Parathyroid adenoma (tissue), 2 donors: ENCODE measurements at regions not wholly inside any gene's neighbourhood (a gene's known extent, or its start where the extent isn't known, plus 50 kb on each side); places are given as distances from the start of the nearest gene placed in this dataset.

Source experiments
- H2AFZ ChIP-seq: fragments of 300-600 bp; sonication (generic); one replicate; pipeline ENCODE4 v1.7.0; 2017; ENCODE audit warnings: antibody characterized with exemption, mild to moderate bottlenecking
- H3K27ac ChIP-seq: fragments of 300-600 bp; sonication (generic); one replicate; pipeline ENCODE4 v1.7.0; 2017
- H3K27me3 ChIP-seq: fragments of 300-600 bp; sonication (generic); one replicate; pipeline ENCODE4 v1.7.0; 2017; ENCODE audit warnings: low read length; ENCODE audit not compliant: control insufficient read depth, insufficient read depth
- H3K36me3 ChIP-seq: fragments of 300-600 bp; sonication (generic); one replicate; pipeline ENCODE4 v1.7.0; 2017; ENCODE audit warnings: low read length; ENCODE audit not compliant: control insufficient read depth, insufficient read depth
- H3K4me1 ChIP-seq: fragments of 300-600 bp; sonication (generic); one replicate; pipeline ENCODE4 v1.7.0; 2017; ENCODE audit warnings: control low read depth
- H3K4me2 ChIP-seq: fragments of 300-600 bp; sonication (generic); one replicate; pipeline ENCODE4 v1.7.0; 2017; ENCODE audit warnings: low read length
- H3K4me3 ChIP-seq: fragments of 300-600 bp; sonication (generic); one replicate; pipeline ENCODE4 v1.7.0; 2017; ENCODE audit warnings: low read depth, low read length
- H3K79me2 ChIP-seq: fragments of 300-600 bp; sonication (generic); one replicate; pipeline ENCODE4 v1.7.0; 2017; ENCODE audit warnings: control low read depth
- H3K9ac ChIP-seq: fragments of 300-600 bp; sonication (generic); one replicate; pipeline ENCODE4 v1.7.0; 2017; ENCODE audit warnings: mild to moderate bottlenecking
- H3K9me3 ChIP-seq: fragments of 300-600 bp; sonication (generic); one replicate; pipeline ENCODE4 v1.7.0; 2017; ENCODE audit warnings: low read length; ENCODE audit not compliant: control insufficient read depth
- TF ChIP-seq, protein P1 (sequence below): fragments of 300-600 bp; sonication (generic); IDR thresholded peaks from one replicate; pipeline ENCODE4 v1.7.0; 2017; ENCODE audit warnings: antibody characterized with exemption, mild to moderate bottlenecking
- donor health status: primary hyperparathyroidism.

DNA sequence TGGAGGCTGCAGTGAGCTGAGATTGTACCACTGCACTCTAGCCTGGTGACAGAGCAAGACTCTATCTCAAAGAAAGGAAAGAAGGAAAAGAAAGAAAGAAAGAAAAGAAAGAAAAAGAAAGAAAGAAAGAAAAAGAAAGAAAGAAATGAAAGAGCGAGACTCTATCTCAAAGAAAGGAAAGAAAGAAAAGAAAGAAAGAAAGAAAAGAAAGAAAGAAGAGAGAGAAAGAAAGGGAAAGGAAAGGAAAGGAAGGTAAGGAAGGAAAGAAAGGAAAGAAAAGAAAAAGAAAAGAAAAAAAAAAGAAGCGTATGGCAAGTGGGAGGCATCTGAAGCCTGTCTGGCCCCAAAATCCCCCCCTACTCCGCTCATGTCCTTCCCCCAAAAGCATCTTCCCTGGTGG is 182.3 kb upstream of the MSX2 start:
- Histone ChIP-seq H3K27me3 (no peaks in the 10 kb centered on the region), H2AFZ (no peak overlapping the region), H3K4me3 (no peak overlapping the region), H3K36me3 (no peaks in the 10 kb centered on the region), H3K79me2 (no peaks in the 10 kb centered on the region), H3K9me3 (no peaks in the 10 kb centered on the region), H3K4me2 (no peak overlapping the region), H3K4me1 (no peaks in the 10 kb centered on the region), H3K27ac (no peak overlapping the region), H3K9ac (no peak overlapping the region)
- TF ChIP-seq, protein P1, sequence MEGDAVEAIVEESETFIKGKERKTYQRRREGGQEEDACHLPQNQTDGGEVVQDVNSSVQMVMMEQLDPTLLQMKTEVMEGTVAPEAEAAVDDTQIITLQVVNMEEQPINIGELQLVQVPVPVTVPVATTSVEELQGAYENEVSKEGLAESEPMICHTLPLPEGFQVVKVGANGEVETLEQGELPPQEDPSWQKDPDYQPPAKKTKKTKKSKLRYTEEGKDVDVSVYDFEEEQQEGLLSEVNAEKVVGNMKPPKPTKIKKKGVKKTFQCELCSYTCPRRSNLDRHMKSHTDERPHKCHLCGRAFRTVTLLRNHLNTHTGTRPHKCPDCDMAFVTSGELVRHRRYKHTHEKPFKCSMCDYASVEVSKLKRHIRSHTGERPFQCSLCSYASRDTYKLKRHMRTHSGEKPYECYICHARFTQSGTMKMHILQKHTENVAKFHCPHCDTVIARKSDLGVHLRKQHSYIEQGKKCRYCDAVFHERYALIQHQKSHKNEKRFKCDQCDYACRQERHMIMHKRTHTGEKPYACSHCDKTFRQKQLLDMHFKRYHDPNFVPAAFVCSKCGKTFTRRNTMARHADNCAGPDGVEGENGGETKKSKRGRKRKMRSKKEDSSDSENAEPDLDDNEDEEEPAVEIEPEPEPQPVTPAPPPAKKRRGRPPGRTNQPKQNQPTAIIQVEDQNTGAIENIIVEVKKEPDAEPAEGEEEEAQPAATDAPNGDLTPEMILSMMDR = no peak

DNA sequence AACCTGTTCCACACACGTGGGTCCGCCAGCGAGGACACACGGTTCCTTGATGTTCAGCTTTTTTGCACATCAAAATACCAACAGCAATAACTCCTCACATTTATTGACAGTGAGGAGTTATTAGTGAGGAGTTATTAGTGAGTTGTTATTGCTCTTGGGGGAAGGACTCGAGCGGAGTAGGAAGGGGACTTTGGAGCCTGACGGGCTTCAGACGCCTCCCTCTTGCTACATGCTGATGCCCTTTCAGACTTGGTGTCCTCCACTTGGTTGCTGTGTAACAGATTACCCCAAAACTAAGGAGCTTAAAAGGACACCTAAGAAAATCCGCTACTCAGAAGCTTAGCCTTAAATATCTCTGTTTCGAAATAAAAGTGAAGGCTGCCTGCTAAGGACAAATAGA is 181.9 kb upstream of the MSX2 start:
- Histone ChIP-seq H3K4me2 (no peak overlapping the region), H3K79me2 (no peaks in the 10 kb centered on the region), H3K9me3 (no peaks in the 10 kb centered on the region), H3K27me3 (no peaks in the 10 kb centered on the region), H2AFZ (no peak overlapping the region), H3K27ac (no peak overlapping the region), H3K4me3 (no peak overlapping the region), H3K4me1 (no peaks in the 10 kb centered on the region), H3K9ac (no peak overlapping the region), H3K36me3 (no peaks in the 10 kb centered on the region)
- TF ChIP-seq, protein P1 = no peak

DNA sequence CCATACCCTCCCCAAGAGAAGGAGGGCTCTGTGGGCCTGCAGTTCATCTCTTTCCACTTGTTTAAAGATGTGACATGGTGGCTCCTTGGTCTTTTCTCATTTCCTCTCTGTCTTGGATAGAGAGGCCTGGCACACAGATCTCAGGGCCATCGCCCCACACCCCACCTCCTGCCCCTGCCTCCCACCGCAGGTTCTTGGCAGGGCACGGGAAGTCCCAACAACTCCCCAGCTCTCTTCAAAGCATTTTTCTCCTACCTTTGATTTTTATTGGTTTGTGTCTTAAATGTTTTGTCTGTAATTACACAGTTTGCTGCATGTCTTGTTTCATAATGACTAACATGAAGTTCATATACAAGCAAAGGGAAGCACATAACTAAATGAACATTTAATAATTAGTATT is 178.5 kb upstream of the MSX2 start:
- Histone ChIP-seq H2AFZ (no peak overlapping the region), H3K9me3 (no peaks in the 10 kb centered on the region), H3K79me2 (no peaks in the 10 kb centered on the region), H3K27ac (no peak overlapping the region), H3K27me3 (no peaks in the 10 kb centered on the region), H3K4me2 (no peak overlapping the region), H3K36me3 (no peaks in the 10 kb centered on the region), H3K4me1 (peaks cover 14% of the 10 kb centered on the region), H3K9ac (no peak overlapping the region), H3K4me3 (no peak overlapping the region)
- TF ChIP-seq, protein P1 = no peak

DNA sequence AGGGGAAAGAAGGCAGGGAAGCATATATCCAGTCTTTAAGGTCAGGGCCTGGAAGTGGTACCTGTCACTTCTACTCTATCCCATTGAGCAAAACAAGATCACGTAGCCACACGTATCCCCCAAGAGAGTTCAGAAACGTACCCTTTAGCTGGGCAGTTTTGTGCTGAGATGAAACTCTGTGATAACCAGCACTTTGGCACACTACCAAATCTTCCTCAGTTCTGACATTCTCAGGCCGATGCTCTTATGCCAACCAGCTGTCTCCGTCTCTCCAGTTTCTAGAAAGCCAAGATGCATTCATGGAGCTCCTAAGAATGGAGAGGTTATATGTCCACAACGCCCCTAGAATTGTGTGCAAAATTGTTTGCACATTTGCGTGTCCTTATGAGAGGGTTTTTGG is 176.6 kb upstream of the MSX2 start:
- TF ChIP-seq, protein P1 = no peak
- no peaks in the 10 kb centered on the region for H3K36me3 ChIP-seq
- no peaks in the 10 kb centered on the region for H3K79me2 ChIP-seq
- H3K4me2 ChIP-seq = no peak overlapping the region
- no peak overlapping the region for H3K27ac ChIP-seq
- peak overlapping the region; percentile 40 for H2AFZ ChIP-seq
- no peak overlapping the region for H3K4me3 ChIP-seq
- peaks cover 14% of the 10 kb centered on the region for H3K4me1 ChIP-seq
- H3K9ac ChIP-seq = no peak overlapping the region
- no peaks in the 10 kb centered on the region for H3K27me3 ChIP-seq
- no peaks in the 10 kb centered on the region for H3K9me3 ChIP-seq

DNA sequence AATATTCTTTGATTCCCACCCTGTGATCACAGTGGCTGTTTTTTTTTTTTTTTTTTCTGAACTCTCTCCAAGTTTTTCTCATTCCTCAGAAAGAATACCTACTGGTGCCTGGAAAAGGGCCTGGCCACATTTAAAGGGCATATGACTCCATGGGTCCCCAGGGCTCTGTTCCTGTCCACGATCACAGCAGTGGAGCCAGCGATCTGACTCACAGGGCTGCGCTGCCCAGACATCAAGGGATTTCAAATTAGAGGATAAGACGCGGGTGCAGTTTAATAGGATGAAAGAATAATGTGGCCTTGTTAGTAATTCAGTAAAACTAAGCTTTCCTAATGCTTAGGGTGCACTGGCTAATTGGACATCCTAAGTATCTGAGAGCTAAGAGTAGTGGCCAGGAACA is 175.1 kb upstream of the MSX2 start:
- no peak overlapping the region for H3K4me2 ChIP-seq
- H2AFZ ChIP-seq = no peak overlapping the region
- H3K9ac ChIP-seq = no peak overlapping the region
- no peak overlapping the region for H3K27ac ChIP-seq
- H3K4me3 ChIP-seq = no peak overlapping the region
- H3K27me3 ChIP-seq = no peaks in the 10 kb centered on the region
- no peaks in the 10 kb centered on the region for H3K9me3 ChIP-seq
- TF ChIP-seq, protein P1 = no peak
- H3K79me2 ChIP-seq = no peaks in the 10 kb centered on the region
- H3K4me1 ChIP-seq = peaks cover 14% of the 10 kb centered on the region
- H3K36me3 ChIP-seq = no peaks in the 10 kb centered on the region
